ENCODE measurements at regions not wholly inside any gene's neighbourhood (a gene's known extent, or its start where the extent isn't known, plus 50 kb on each side); places are given as distances from the start of the nearest gene placed in this dataset.

DNA sequence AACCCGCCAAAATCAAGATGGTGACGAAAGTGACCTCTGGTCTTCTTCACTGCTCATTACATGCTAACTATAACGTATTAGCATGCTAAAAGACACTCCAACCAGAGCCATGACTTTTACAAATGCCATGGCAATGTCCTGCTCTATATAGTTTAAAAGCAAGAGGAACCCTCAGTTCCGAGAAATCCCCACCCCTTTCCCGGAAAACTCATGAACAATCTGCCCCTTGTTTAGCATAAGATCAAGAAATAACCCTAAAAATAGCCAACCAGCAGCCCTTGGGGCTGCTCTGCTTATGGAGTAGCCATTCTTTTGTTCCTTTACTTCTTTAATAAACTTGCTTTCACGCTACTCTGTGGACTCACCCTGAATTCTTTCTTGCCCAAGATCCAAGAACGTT lies 463.5 kb upstream of the FAM241A start:
- Histone ChIP-seq H3K4me1 (ENCODE audit: low read length) (no peaks in the 10 kb centered on the region), H3K9me2 (replicated peaks; ENCODE audit: insufficient read depth, low read length) (no peaks in the 10 kb centered on the region), H4K20me1 (ENCODE audit: insufficient read depth, low read length) (no peaks in the 10 kb centered on the region), H3K36me3 (replicated peaks; ENCODE audit: insufficient read depth, low read length) (no peaks in the 10 kb centered on the region), H3F3A (ENCODE audit: insufficient read depth, low read length) (no peaks in the 10 kb centered on the region), H3K9ac (ENCODE audit: low read length) (no peak overlapping the region), H3K27ac (ENCODE audit: low read length) (no peak overlapping the region), H3K4me2 (ENCODE audit: low read depth, low read length) (no peak overlapping the region), H3K27me3 (replicated peaks; ENCODE audit: insufficient read depth, low read length) (no peaks in the 10 kb centered on the region), H2AFZ (ENCODE audit: low read length) (no peak overlapping the region), H3K79me2 (ENCODE audit: low read length) (no peaks in the 10 kb centered on the region), H3K4me3 (ENCODE audit: low read length) (no peak overlapping the region), H3K9me3 (replicated peaks; ENCODE audit: insufficient read depth, low read length) (no peaks in the 10 kb centered on the region)
- no peak for DNase-seq
- TF ChIP-seq EZH2phosphoT487 (IDR thresholded peaks at IDR 0.05; ENCODE audit: low read length) (no peak), EZH2 (optimal IDR thresholded peaks at IDR 0.05; ENCODE audit: low read depth, low read length) (no peak)
- TF ChIP-seq, protein P1, sequence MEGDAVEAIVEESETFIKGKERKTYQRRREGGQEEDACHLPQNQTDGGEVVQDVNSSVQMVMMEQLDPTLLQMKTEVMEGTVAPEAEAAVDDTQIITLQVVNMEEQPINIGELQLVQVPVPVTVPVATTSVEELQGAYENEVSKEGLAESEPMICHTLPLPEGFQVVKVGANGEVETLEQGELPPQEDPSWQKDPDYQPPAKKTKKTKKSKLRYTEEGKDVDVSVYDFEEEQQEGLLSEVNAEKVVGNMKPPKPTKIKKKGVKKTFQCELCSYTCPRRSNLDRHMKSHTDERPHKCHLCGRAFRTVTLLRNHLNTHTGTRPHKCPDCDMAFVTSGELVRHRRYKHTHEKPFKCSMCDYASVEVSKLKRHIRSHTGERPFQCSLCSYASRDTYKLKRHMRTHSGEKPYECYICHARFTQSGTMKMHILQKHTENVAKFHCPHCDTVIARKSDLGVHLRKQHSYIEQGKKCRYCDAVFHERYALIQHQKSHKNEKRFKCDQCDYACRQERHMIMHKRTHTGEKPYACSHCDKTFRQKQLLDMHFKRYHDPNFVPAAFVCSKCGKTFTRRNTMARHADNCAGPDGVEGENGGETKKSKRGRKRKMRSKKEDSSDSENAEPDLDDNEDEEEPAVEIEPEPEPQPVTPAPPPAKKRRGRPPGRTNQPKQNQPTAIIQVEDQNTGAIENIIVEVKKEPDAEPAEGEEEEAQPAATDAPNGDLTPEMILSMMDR (IDR thresholded peaks at IDR 0.05; ENCODE audit: low read length) = no peak

DNA sequence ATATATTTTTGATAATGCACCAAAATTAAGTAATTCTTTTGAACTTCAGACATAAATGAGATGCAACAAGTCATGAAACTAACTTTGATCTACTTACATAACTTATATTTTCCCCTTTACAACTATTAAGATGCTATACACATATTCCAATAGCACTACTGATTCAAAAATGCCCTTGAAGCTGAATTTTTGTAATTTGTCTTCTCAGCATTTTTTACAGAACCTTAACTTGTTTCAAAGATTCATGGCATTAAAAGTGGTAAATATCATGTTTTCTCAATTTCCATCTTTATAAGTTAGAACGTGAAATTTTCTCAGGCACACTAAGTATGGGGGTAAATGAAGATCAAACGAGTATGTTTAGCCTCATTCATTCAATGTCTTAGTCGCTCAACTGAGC lies 460.0 kb upstream of the FAM241A start:
- Histone ChIP-seq H3K27me3 (replicated peaks; ENCODE audit: insufficient read depth, low read length) (no peaks in the 10 kb centered on the region), H3K9me2 (replicated peaks; ENCODE audit: insufficient read depth, low read length) (no peaks in the 10 kb centered on the region), H3K4me2 (ENCODE audit: low read depth, low read length) (no peak overlapping the region), H3K4me3 (ENCODE audit: low read length) (no peak overlapping the region), H2AFZ (ENCODE audit: low read length) (no peak overlapping the region), H3K27ac (ENCODE audit: low read length) (no peak overlapping the region), H4K20me1 (ENCODE audit: insufficient read depth, low read length) (no peaks in the 10 kb centered on the region), H3K36me3 (replicated peaks; ENCODE audit: insufficient read depth, low read length) (no peaks in the 10 kb centered on the region), H3K79me2 (ENCODE audit: low read length) (no peaks in the 10 kb centered on the region), H3F3A (ENCODE audit: insufficient read depth, low read length) (no peaks in the 10 kb centered on the region), H3K9ac (ENCODE audit: low read length) (no peak overlapping the region), H3K9me3 (replicated peaks; ENCODE audit: insufficient read depth, low read length) (no peaks in the 10 kb centered on the region), H3K4me1 (ENCODE audit: low read length) (no peaks in the 10 kb centered on the region)
- TF ChIP-seq, protein P1 (IDR thresholded peaks at IDR 0.05; ENCODE audit: low read length) = no peak
- TF ChIP-seq EZH2 (optimal IDR thresholded peaks at IDR 0.05; ENCODE audit: low read depth, low read length) = no peak
- TF ChIP-seq EZH2phosphoT487 (IDR thresholded peaks at IDR 0.05; ENCODE audit: low read length) = no peak
- no peak for DNase-seq

DNA sequence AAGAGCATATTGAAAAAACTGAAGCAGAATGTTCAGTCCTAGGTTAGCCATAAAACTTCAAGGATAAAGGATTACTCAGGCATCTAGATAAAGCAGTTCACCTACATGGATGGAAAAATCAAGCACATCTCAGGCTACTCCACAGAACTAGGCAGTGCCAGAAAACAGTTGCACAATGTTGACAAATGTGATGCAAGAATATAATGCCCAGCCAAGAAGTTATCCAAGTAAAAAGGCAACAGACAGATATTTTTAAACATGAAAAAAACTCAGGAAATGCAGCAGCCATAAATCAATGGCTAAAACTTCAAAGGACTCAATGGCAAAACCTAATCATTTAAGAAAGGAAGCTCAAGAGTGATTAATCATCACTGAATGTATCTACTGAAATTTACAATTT lies 456.0 kb upstream of the FAM241A start:
- Histone ChIP-seq H3K4me3 (ENCODE audit: low read length) (no peak overlapping the region), H3K27me3 (replicated peaks; ENCODE audit: insufficient read depth, low read length) (no peaks in the 10 kb centered on the region), H3K9ac (ENCODE audit: low read length) (no peak overlapping the region), H3K4me1 (ENCODE audit: low read length) (no peaks in the 10 kb centered on the region), H3K4me2 (ENCODE audit: low read depth, low read length) (no peak overlapping the region), H4K20me1 (ENCODE audit: insufficient read depth, low read length) (no peaks in the 10 kb centered on the region), H3K9me2 (replicated peaks; ENCODE audit: insufficient read depth, low read length) (no peaks in the 10 kb centered on the region), H3K79me2 (ENCODE audit: low read length) (no peaks in the 10 kb centered on the region), H3F3A (ENCODE audit: insufficient read depth, low read length) (no peaks in the 10 kb centered on the region), H3K36me3 (replicated peaks; ENCODE audit: insufficient read depth, low read length) (no peaks in the 10 kb centered on the region), H3K9me3 (replicated peaks; ENCODE audit: insufficient read depth, low read length) (no peaks in the 10 kb centered on the region), H2AFZ (ENCODE audit: low read length) (no peak overlapping the region), H3K27ac (ENCODE audit: low read length) (no peak overlapping the region)
- DNase-seq = no peak
- no peak for TF ChIP-seq EZH2 (optimal IDR thresholded peaks at IDR 0.05; ENCODE audit: low read depth, low read length)
- TF ChIP-seq EZH2phosphoT487 (IDR thresholded peaks at IDR 0.05; ENCODE audit: low read length) = no peak
- TF ChIP-seq, protein P1 (IDR thresholded peaks at IDR 0.05; ENCODE audit: low read length) = no peak

Measured in MM.1S (cell line).